Kidney (tissue), 13 donors: ENCODE measurements at regions not wholly inside any gene's neighbourhood (a gene's known extent, or its start where the extent isn't known, plus 50 kb on each side); places are given as distances from the start of the nearest gene placed in this dataset.
"Not testable (repeated sequence)": the region's sequence is repeated elsewhere in the genome, so short reads cannot be mapped to it uniquely, and the experiment has no call there.

ENCODE experiments used
- DNase-seq, 5 donors: peaks; one replicate each; pipeline ENCODE4 v3.0.0-alpha.2; 2013 to 2020
- FAIRE-seq: peaks from 2 replicates; lab custom pipeline; 2012; peaks lifted over from hg19 to GRCh38; lab: Jason Lieb, UNC
- H3K27ac ChIP-seq, 2 donors: one replicate each; pipeline ENCODE4 v1.7.0; 2013; ENCODE audit warnings: low read depth in 2 of 2, low read length in 2 of 2, inconsistent platforms in 1 of 2
- H3K27me3 ChIP-seq: one replicate; pipeline ENCODE4 v1.7.1; 2013; ENCODE audit warnings: low read length, inconsistent platforms; ENCODE audit not compliant: control insufficient read depth, insufficient read depth
- H3K36me3 ChIP-seq, 3 donors: one replicate each; pipeline versions ENCODE4 v1.7.0 to v1.7.1; 2013; ENCODE audit warnings: low read length in 3 of 3, control low read depth in 1 of 3, inconsistent platforms in 1 of 3; ENCODE audit not compliant: insufficient read depth in 3 of 3, control insufficient read depth in 2 of 3
- H3K4me1 ChIP-seq, 3 donors: one replicate each; pipeline versions ENCODE4 v1.7.0 to v1.7.1; 2013; ENCODE audit warnings: low read length in 3 of 3, inconsistent platforms in 1 of 3, low read depth in 1 of 3; ENCODE audit not compliant: control insufficient read depth in 2 of 3, insufficient read depth in 2 of 3
- H3K4me3 ChIP-seq, 3 donors: one replicate each; pipeline versions ENCODE4 v1.7.0 to v1.8.1; 2013; ENCODE audit warnings: low read length in 3 of 3, control low read depth in 1 of 3, inconsistent platforms in 1 of 3
- H3K9ac ChIP-seq, 3 donors: one replicate each; pipeline versions ENCODE4 v1.7.0 to v1.7.1; 2013; ENCODE audit warnings: low read length in 3 of 3, control low read depth in 1 of 3, inconsistent platforms in 1 of 3
- H3K9me3 ChIP-seq, 3 donors: one replicate each; pipeline versions ENCODE4 v1.7.0 to v1.7.1; 2013; ENCODE audit warnings: low read length in 3 of 3, control low read depth in 1 of 3, inconsistent platforms in 1 of 3; ENCODE audit not compliant: control insufficient read depth in 2 of 3, insufficient read depth in 1 of 3
- intact Hi-C: fragments of 100-400 bp; cut with DNase I; formaldehyde crosslinking; loops from one replicate; pipeline ENCODE4 v1.11.1; 2022
- TF ChIP-seq, protein P1 (sequence below): IDR thresholded peaks from 3 replicates; pipeline ENCODE4 v1.5.1; 2012; ENCODE audit warnings: mild to moderate bottlenecking, moderate library complexity, borderline replicate concordance; ENCODE audit not compliant: insufficient read depth; ENCODE audit errors: extremely low read depth
- donor health status: control.
- donor health status: control.
- donor health status: control.
- donor health status: control.
- donor health status: control.
- donor health status: DM: yes; HTN: yes; CAD: no.
- donor health status: Normal renal cell carcinoma (clear cell type).

DNA sequence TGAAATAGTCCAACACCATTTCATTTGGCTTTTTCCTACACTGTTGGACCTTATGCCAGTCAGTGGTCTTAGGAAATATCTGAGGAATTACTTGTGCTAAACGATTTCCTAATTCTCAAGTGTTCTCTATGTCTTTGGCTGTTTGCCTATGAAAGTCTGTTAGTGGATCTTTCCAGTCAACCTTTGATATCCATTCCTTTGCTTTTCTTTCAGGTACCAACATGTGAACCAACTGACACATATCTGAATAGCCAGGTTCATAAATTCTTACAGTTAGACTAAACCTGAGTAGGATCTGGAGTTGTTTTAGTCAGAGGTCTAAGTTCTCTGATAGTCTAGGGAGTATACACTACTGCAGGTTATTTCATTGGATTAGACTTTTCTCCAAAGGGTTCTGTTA is 343.5 kb upstream of the LRRC3B start:
- Histone ChIP-seq H3K27me3 (no peaks in the 10 kb centered on the region), H3K9me3 (peaks cover 0 to 5% (median 0%) of the 10 kb centered on the region in 3 donors), H3K36me3 (no peaks in the 10 kb centered on the region), H3K4me3 (no peak overlapping the region), H3K9ac (no peak overlapping the region), H3K4me1 (no peaks in the 10 kb centered on the region), H3K27ac (no peak overlapping the region)
- FAIRE-seq (no peak), DNase-seq (no peak)
- intact Hi-C loops: no loop called here
- TF ChIP-seq, protein P1, sequence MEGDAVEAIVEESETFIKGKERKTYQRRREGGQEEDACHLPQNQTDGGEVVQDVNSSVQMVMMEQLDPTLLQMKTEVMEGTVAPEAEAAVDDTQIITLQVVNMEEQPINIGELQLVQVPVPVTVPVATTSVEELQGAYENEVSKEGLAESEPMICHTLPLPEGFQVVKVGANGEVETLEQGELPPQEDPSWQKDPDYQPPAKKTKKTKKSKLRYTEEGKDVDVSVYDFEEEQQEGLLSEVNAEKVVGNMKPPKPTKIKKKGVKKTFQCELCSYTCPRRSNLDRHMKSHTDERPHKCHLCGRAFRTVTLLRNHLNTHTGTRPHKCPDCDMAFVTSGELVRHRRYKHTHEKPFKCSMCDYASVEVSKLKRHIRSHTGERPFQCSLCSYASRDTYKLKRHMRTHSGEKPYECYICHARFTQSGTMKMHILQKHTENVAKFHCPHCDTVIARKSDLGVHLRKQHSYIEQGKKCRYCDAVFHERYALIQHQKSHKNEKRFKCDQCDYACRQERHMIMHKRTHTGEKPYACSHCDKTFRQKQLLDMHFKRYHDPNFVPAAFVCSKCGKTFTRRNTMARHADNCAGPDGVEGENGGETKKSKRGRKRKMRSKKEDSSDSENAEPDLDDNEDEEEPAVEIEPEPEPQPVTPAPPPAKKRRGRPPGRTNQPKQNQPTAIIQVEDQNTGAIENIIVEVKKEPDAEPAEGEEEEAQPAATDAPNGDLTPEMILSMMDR: no peak

GRCh38 chr3:26280517-26280916 is 342.1 kb upstream of the LRRC3B start:
- no peak for FAIRE-seq
- no peak for DNase-seq
- no peaks in the 10 kb centered on the region for H3K27me3 ChIP-seq
- TF ChIP-seq, protein P1: no peak
- H3K4me1 ChIP-seq: no peaks in the 10 kb centered on the region
- no peak overlapping the region for H3K27ac ChIP-seq
- no peak overlapping the region for H3K4me3 ChIP-seq
- intact Hi-C loops: no loop called here
- no peak overlapping the region for H3K9ac ChIP-seq
- H3K9me3 ChIP-seq: peaks cover 0 to 13% (median 0%) of the 10 kb centered on the region in 3 donors
- no peaks in the 10 kb centered on the region for H3K36me3 ChIP-seq

GRCh38 chr3:26281284-26281985 is 341.1 kb upstream of the LRRC3B start:
- Histone ChIP-seq H3K9me3 (peaks cover 0 to 13% (median 0%) of the 10 kb centered on the region in 3 donors), H3K27ac (no peak overlapping the region), H3K4me3 (no peak overlapping the region), H3K27me3 (no peaks in the 10 kb centered on the region), H3K4me1 (no peaks in the 10 kb centered on the region), H3K9ac (no peak overlapping the region), H3K36me3 (no peaks in the 10 kb centered on the region)
- DNase-seq (no peak), FAIRE-seq (no peak)
- TF ChIP-seq, protein P1: no peak
- intact Hi-C loops: no loop called here

DNA sequence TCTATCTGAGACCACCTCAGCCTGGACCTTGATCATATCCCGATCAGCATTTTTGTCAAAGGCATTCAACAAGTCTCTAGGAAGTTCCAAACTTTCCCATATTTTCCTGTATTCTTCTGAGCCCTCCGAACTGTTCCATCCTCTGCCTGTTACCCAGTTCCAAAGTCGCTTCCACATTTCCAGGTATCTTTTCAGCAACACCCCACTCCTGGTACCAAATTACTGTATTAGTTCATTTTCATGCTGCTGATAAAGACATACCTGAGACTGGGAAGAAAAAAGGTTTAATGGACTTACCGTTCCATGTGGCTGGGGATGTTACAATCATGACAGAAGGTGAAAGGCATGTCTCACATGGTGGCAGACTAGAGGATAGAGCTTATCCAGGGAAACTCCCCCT is 338.1 kb upstream of the LRRC3B start:
- H3K4me1 ChIP-seq, DNase-seq, H3K27me3 ChIP-seq, FAIRE-seq, H3K36me3 ChIP-seq, intact Hi-C loops, H3K27ac ChIP-seq, H3K4me3 ChIP-seq, H3K9ac ChIP-seq: not testable (repeated sequence)
- H3K9me3 ChIP-seq: peaks cover 0 to 13% (median 0%) of the 10 kb centered on the region in 3 donors
